ENCODE measurements at regions not wholly inside any gene's neighbourhood (a gene's known extent, or its start where the extent isn't known, plus 50 kb on each side); places are given as distances from the start of the nearest gene placed in this dataset.
A peak's percentile ranks its signal among the peaks of the same experiment; 100 is the strongest.
"Not testable (repeated sequence)": the region's sequence is repeated elsewhere in the genome, so short reads cannot be mapped to it uniquely, and the experiment has no call there.

DNA sequence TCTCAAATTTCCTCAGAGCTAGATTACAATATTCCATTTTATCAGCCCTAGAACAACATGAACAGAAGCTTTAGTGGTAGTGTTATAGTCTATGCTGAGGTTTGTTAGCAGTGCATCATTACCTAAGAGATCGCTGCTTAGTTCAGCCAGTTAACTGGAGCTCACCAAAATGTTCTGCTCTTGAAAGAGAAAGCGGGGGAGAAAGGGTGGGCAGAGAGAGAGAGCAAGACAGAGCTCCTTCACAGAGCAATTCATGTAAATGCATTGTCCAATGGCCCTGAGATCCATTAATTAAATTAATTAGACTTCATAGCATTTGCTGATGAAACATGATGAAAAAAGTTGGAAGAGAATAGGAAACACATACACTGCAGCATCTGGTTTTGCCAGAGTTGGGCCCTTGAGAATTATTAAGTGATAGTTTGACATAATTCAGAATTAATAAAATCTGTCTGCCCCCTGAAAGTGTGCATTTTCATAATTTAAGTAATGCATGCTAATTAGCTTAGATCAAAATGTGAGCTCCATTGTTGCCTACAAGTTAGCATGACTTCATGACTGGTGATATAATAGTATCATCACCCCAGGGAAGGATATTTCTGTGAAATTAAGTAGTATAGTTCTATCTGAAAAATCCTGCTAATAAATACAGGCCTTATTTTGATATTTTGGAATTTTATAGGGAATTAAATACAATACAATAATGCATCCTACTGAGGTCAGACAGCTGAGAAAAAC, 86.9 kb upstream of the LYSMD4 start:
- DNase-seq: no peak

DNA sequence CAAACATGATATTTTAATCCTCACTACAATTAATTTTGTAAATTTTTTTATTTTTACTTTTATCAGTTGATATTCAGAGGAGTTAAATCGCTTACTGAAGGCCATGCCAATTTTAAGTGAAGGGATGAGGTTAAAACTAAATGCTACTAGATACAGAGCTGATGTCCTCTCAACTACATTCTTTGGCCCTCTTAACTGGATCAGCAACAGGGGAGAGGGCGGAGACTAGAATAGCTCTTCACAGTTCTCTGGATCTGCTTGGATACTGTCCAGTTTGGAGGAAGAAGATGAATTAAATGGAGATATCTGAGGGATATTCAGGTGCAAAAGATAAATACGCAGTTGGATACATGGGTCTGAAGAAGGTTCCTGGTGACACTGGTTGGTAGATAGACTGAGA, 85.6 kb upstream of the LYSMD4 start:
- DNase-seq: no peak

DNA sequence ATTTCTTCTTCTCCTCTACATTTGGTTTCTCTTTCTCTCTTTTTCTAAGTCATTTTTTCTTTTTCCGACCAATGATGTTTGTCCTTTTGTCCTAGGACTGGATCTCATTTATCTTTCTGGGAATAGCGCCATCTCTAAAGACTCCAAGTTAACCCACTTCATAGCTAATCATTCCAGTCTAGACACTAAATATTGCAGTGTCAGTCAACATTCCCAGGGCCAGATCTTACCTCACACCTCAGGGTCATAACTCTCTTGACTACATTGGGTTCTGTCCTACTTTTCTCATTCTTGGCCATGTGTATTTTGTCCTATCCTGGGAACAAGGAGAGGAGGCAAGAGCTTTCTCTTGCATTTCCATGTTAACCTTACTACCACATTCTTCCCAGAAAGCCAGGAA, 83.6 kb upstream of the LYSMD4 start:
- not testable (repeated sequence) for DNase-seq

DNA sequence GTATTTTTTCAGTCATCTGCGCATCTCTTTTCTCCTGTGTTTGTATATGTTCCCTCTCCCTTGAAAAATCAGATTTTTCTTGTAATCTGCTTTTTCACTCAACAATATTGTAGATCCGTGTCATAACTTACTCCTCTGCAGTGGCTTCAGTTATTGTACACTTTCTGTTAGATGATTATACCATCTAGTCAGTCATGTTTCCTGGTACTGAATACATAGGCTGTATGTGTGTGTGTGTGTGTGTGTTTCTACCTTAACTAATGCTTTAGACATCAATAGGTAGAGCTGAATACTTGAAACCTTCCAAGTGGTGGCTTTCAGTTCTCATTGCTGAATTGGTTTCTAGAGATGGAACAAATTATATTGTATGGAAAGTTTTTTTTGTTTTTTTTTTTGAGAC, 77.4 kb upstream of the LYSMD4 start:
- not testable (repeated sequence) for DNase-seq

GRCh38 chr15:99799854-99800250, 66.6 kb upstream of the LYSMD4 start:
- DNase-seq: not testable (repeated sequence)

DNA sequence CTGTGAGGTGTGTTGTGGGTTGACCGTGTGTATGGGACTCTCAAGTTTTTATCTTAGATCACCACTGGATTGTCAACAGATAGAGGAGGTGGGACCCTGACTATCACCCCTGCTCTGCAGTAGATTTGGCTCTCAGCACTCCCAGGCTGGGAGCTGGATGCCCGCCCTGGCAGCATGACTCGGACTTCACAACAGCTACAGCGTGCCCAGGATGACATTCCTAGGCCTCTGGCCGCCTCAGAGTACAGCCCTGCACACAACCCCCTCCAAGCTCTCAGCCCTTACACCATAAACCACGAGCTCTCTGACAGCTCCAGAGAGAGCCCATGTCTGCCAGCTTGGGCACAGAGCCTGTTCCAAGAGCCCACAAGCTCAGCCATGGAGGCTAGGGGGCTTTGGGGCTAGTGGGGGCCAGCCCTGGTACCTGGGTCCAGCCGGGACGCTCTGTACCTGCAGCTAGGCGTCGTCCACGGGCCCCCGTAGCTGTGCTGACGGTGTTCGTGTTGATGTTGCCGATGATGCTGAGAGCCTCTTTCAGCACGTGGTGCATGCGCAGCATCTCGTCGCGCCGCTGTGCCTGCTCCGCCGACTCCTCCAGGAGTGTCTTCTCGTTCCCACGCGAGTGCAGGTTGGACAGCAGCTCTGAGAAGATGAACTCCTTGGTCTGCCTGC, 66.1 kb upstream of the LYSMD4 start:
- not testable (repeated sequence) for DNase-seq

- not testable (repeated sequence) for DNase-seq
Measured at GRCh38 chr15:99796940-99797870, 64.0 kb upstream of the LYSMD4 start.

DNA sequence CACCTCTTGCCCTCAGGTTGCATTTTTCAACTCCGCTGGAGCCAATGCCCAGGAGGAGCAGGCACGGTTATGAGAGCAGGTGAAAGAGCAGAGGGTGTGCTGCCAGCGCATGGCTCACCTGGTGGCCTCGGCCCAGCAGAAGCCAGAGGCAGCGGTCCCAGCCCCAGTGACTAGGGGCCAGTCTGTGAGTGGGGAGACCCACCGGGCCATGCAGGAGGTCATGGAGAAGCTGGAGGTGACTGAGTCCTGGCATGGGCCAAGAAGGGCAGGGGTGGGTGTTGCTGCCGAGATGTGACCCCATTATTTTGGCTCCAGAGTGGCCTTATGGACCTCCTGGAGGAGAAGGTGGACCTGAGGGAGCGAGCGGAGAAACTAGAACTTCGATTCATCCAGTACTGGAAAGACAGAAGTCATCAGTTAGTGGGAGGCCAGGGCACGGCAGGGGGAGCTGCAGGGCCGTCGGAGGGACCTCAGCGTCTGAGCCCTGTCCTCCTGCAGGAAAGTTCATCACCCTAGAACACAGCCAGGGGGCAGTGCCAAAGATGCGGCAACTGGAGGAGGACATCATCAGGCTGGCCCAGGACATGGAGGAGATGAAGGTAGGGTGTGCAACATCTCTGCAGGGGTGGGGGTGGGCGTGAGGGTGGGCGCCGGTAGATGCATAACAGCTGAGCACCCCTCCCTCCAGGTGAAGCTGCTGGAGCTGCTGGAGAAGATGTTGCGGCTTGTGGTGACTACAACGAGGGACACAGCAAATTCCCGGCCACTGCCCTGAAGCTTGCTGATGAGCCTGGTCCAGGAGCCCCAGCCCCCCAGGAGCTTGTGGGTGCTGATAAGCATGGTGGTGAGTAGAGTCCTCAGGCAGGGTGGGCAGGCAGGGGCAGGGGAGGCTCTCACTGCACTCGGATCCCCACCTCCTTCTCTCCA, 58.9 kb upstream of the LYSMD4 start:
- DNase-seq: peak; percentile 38

DNA sequence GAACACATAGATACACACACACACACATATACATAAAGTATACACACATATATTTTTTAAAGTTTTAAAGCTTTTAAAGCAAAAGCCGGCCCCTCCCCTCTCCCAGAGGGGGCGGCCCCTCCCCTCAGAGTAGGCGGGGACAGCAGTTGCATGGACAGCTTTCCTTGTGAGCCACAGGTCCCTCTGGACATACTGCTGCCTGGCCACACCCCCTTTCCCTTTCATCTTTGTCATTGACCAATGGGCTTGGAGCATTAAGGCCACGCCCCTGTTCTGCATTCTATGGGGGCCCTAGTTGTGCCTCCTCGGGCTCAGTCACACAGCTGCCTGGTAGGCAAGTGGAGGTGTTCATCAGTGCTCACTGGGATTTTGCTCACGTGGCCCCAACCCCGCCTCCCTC, 57.5 kb upstream of the LYSMD4 start:
- DNase-seq: peak; percentile 6

DNA sequence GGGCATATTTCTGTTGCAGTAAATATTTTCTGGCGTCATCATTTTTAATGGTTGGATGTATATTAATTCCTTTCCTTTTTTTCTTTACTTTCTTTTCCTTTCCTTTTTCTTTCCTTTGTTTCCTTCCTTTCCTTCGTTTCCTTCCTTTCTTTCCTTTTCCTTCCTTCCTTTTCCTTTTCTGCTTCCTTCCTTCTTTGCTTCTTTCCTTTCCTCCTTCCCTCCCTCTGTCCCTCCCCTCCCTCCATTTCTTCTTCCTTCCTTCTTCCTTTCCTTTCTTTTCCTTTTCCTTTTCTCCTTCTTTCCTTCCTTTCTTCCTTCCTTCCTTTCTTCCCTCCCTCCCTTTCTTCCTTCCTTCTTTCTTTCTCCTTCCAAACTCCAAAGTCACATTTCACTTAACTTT, 54.9 kb upstream of the LYSMD4 start:
- DNase-seq: no peak

GRCh38 chr15:99784800-99785199, 51.6 kb upstream of the LYSMD4 start:
- DNase-seq: not testable (repeated sequence)

DNA sequence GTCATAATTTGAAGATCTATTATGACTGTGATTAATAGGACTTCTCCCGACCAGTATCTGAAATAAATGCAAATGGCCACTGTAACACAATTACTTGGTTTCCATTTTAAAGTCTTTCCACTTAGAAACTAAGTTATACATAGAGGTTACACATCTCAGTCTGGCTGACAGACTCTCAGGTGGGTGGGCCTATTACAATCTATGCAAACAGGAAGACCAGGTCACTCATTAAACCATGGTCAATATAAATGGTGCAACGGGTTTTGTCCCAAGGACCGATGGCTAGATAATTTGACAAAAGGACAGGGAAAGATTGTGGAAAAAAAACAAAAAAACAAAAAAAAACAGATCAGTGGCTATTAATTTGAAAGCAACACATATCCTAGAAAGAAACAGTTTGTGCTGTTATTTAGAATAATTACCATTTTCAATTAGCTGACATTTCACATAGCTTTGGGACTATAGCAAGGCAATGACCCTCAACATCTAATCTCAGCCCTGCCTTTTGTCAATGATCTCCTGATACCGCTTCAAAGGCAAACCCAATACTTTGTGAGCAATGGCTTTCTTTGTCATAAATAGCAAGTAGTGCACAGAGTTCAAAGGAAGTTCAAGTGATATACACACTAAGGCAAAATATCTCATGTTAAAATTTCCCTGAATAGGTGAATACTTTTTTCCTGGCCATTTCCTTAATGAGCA, 50.8 kb upstream of the LYSMD4 start:
- DNase-seq: not testable (repeated sequence)

Data from DMS53 (cell line).